ENCODE measurements at regions not wholly inside any gene's neighbourhood (a gene's known extent, or its start where the extent isn't known, plus 50 kb on each side); places are given as distances from the start of the nearest gene placed in this dataset.
"Not testable (repeated sequence)": the region's sequence is repeated elsewhere in the genome, so short reads cannot be mapped to it uniquely, and the experiment has no call there.

DNA sequence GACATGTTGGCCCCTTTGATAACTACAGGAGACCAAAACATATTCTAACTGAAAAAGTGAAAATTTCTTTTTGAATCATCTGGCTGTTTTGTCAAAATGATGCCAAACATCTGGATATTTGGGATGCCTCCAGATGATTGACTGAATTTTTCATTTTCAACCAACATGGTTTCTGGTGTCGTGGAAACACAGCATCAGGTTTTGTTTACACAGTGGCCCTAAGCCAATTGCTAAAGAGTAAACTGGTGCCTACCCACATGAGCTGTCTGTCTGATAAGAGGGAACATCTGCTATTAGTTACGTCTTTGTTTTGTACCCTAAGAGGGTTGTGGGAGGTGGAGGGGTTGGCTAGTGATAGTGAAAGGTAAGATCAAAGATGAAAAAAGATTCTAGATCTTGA, 204.8 kb downstream of the KCNK2 start:
- Histone ChIP-seq H3K27me3 (no peaks in the 10 kb centered on the region), H3K9me3 (no peaks in the 10 kb centered on the region), H3K4me1 (no peaks in the 10 kb centered on the region), H3K4me3 (no peak overlapping the region), H3K27ac (no peak overlapping the region), H3K36me3 (no peaks in the 10 kb centered on the region)
- TF ChIP-seq EP300 (IDR thresholded peaks at IDR 0.05) = no peak
- TF ChIP-seq POLR2A (IDR thresholded peaks at IDR 0.05) = no peak
- TF ChIP-seq, protein P1, sequence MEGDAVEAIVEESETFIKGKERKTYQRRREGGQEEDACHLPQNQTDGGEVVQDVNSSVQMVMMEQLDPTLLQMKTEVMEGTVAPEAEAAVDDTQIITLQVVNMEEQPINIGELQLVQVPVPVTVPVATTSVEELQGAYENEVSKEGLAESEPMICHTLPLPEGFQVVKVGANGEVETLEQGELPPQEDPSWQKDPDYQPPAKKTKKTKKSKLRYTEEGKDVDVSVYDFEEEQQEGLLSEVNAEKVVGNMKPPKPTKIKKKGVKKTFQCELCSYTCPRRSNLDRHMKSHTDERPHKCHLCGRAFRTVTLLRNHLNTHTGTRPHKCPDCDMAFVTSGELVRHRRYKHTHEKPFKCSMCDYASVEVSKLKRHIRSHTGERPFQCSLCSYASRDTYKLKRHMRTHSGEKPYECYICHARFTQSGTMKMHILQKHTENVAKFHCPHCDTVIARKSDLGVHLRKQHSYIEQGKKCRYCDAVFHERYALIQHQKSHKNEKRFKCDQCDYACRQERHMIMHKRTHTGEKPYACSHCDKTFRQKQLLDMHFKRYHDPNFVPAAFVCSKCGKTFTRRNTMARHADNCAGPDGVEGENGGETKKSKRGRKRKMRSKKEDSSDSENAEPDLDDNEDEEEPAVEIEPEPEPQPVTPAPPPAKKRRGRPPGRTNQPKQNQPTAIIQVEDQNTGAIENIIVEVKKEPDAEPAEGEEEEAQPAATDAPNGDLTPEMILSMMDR (IDR thresholded peaks at IDR 0.05) = no peak
- 44 to 61% methylated on average over 2 of the region's 2 CpGs for WGBS, 2 donors
- DNase-seq (ENCODE audit: low spot score in 2 of 2) = peak in 1 of 2 donors; percentile 7

DNA sequence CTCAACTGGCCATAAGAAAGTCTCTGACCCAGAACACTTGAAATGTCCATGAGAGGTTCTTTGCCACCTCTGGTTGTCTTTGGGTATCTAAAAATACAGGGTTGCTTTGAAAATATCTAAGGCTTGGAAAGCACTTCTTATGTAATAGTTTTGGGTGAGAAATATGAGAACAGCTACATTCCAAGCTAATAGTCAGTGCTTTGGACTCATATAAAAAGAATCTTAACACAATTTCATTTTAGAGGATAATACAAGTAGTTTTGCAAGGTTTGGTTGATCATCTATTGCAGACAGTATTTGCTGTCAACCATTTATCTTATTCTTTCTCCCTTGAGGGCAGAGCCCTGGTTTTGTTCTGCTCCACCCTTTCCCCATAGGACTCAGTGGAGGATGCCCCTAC, 207.5 kb downstream of the KCNK2 start:
- Histone ChIP-seq H3K9me3 (peaks cover 0 to 9% (median 0%) of the 10 kb centered on the region in 4 donors), H3K27ac (no peak overlapping the region), H3K36me3 (no peaks in the 10 kb centered on the region), H3K4me1 (no peaks in the 10 kb centered on the region), H3K4me3 (no peak overlapping the region), H3K27me3 (no peaks in the 10 kb centered on the region)
- TF ChIP-seq, protein P1 (IDR thresholded peaks at IDR 0.05) = no peak
- TF ChIP-seq POLR2A (IDR thresholded peaks at IDR 0.05) (no peak), EP300 (IDR thresholded peaks at IDR 0.05) (no peak)
- no peak for DNase-seq (ENCODE audit: low spot score in 2 of 2)

DNA sequence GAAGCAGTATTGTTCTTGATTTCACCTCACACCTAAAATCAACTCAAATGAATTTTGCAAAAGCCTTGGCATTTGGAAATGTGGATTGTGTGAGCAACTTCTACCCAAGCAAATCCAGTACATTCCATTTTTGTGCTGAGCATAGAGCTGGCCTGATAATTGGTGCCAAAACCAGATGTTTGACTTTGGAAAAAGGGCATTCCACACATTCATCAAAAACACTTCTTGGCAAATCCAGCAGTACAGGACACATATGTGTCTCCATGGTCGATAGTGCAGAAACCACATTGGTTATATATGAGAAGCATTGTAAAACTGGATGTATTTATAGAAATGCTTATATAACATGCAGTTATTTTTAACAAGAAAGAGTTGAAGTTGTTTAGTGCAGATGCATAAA, 210.4 kb downstream of the KCNK2 start:
- no peak overlapping the region for H3K4me3 ChIP-seq
- H3K27me3 ChIP-seq = no peaks in the 10 kb centered on the region
- no peak for DNase-seq (ENCODE audit: low spot score in 2 of 2)
- no peak for TF ChIP-seq EP300 (IDR thresholded peaks at IDR 0.05)
- no peak for TF ChIP-seq POLR2A (IDR thresholded peaks at IDR 0.05)
- TF ChIP-seq, protein P1 (IDR thresholded peaks at IDR 0.05) = no peak
- no peak overlapping the region for H3K27ac ChIP-seq
- 62 to 64% methylated on average over 1 of the region's 1 CpG for WGBS, 2 donors
- no peaks in the 10 kb centered on the region for H3K36me3 ChIP-seq
- H3K9me3 ChIP-seq = peaks cover 0 to 13% (median 0%) of the 10 kb centered on the region in 4 donors
- H3K4me1 ChIP-seq = no peaks in the 10 kb centered on the region

DNA sequence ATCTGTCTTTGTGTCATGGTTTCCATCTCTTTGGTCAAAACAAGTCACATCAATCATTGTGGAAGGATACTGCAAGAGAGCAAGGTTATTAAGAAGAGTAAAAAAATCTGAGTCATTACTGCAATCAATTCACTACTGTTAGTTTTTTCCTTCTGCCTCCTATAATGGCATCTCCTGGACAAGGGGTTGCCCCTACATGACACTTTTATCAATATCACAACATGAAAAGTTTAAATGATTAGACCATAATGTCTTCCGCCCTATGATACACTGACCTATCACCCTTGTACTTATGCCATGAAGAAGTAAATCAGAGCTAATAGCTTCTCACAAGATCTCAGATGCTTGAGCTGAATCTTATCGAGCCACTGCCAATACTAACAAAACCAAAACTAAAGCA, 223.9 kb downstream of the KCNK2 start:
- no peak for DNase-seq (ENCODE audit: low spot score in 2 of 2)
- Histone ChIP-seq H3K27ac (no peak overlapping the region), H3K27me3 (no peaks in the 10 kb centered on the region), H3K36me3 (no peaks in the 10 kb centered on the region), H3K4me3 (no peak overlapping the region), H3K4me1 (peaks cover 0 to 6% (median 0%) of the 10 kb centered on the region in 4 donors), H3K9me3 (no peaks in the 10 kb centered on the region)
- WGBS, 2 donors = 58 to 69% methylated on average over 2 of the region's 2 CpGs
- TF ChIP-seq POLR2A (IDR thresholded peaks at IDR 0.05) = no peak
- TF ChIP-seq EP300 (IDR thresholded peaks at IDR 0.05) = no peak
- TF ChIP-seq, protein P1 (IDR thresholded peaks at IDR 0.05) = no peak

DNA sequence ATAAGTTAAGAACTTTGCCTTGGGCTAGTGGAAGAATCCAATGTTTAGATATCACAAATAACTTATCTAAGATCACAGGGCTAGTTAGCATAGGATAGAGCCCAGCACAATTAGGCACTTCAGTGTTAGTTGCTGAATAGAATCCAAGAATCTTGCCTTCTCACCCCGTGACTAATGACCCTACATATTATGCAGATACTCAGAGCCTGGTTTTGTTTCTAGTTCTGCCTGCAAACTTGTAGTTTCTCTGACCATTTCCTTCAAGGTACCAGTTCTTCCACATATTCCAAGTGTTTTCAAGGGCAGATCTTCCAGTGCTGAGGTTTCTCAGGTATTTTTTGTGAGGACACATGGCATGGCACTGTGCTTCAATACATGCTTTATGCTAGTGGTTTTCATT, 239.3 kb downstream of the KCNK2 start:
- H3K9me3 ChIP-seq = peaks cover 0 to 10% (median 0%) of the 10 kb centered on the region in 4 donors
- H3K4me1 ChIP-seq = peaks cover 0 to 5% (median 0%) of the 10 kb centered on the region in 4 donors
- no peak overlapping the region for H3K4me3 ChIP-seq
- H3K36me3 ChIP-seq = no peaks in the 10 kb centered on the region
- TF ChIP-seq, protein P1 (IDR thresholded peaks at IDR 0.05) = no peak
- WGBS, 2 donors = 37 to 48% methylated on average over 1 of the region's 1 CpG
- no peak for DNase-seq (ENCODE audit: low spot score in 2 of 2)
- H3K27me3 ChIP-seq = no peaks in the 10 kb centered on the region
- no peak overlapping the region for H3K27ac ChIP-seq

DNA sequence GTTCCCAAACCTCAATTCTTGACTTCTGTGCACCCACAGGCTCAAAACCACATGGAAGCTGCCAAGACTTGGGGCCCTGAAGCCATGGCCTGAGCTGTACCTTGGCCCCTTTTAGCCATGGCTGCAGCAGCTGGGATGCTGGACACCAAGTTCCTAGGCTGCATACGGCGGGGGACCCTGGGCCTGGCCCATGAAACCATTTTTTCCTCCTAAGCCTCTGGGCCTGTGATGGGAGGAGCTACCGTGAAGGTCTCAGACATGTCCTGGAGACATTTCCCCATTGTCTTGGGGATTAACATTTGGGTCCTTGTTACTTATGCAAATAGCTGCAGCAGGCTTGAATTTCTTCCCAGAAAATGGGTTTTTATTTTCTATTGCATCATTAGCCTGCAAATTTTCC, 241.5 kb downstream of the KCNK2 start:
- not testable (repeated sequence) for H3K36me3 ChIP-seq; H3K4me3 ChIP-seq; H3K27ac ChIP-seq; H3K27me3 ChIP-seq; DNase-seq (ENCODE audit: low spot score in 2 of 2); H3K9me3 ChIP-seq; H3K4me1 ChIP-seq
- WGBS, 2 donors = 63 to 98% methylated on average over 3 of the region's 3 CpGs

Measured in tibial nerve (tissue), 4 donors.